NT2/D1 (cell line): ENCODE measurements at regions not wholly inside any gene's neighbourhood (a gene's known extent, or its start where the extent isn't known, plus 50 kb on each side); places are given as distances from the start of the nearest gene placed in this dataset.

Experiments
- DNase-seq: peaks from one replicate; pipeline ENCODE4 v3.0.0-alpha.2; 2011; ENCODE audit warnings: low read depth, low spot score
- H3K27me3 ChIP-seq: 2 replicates; pipeline ENCODE4 v1.6.0; 2011; ENCODE audit warnings: mild to moderate bottlenecking; ENCODE audit not compliant: insufficient read length, insufficient read depth
- H3K36me3 ChIP-seq: 2 replicates; pipeline ENCODE4 v1.6.1; 2011; ENCODE audit warnings: mild to moderate bottlenecking, low read length, mixed read lengths; ENCODE audit not compliant: insufficient read depth, insufficient read length
- H3K4me1 ChIP-seq: 2 replicates; pipeline ENCODE4 v1.5.1; 2011; ENCODE audit not compliant: insufficient read depth, insufficient read length
- H3K4me3 ChIP-seq: 2 replicates; pipeline ENCODE4 v1.5.1; 2011; ENCODE audit warnings: low read depth; ENCODE audit not compliant: insufficient read length
- H3K9ac ChIP-seq: 2 replicates; pipeline ENCODE4 v1.6.0; 2011; ENCODE audit warnings: low read depth; ENCODE audit not compliant: insufficient read length
- H3K9me3 ChIP-seq: 2 replicates; pipeline ENCODE4 v1.5.1; 2011; ENCODE audit warnings: mild to moderate bottlenecking, low read length; ENCODE audit not compliant: insufficient read depth
- SUZ12 ChIP-seq: IDR thresholded peaks from 2 replicates; pipeline ENCODE4 v1.6.1; 2011; ENCODE audit not compliant: insufficient read length, insufficient read depth; ENCODE audit errors: extremely low read depth
- YY1 ChIP-seq: IDR thresholded peaks from 2 replicates; pipeline ENCODE4 v1.6.1; 2011; ENCODE audit not compliant: insufficient read length, insufficient read depth
- ZNF274 ChIP-seq: IDR thresholded peaks from 2 replicates; pipeline ENCODE4 v1.6.1; 2011; ENCODE audit warnings: mild to moderate bottlenecking, low read depth, low read length

GRCh38 chr22:22349455-22349836 is 104.9 kb downstream of the VPREB1 start:
- Histone ChIP-seq H3K4me3 (no peak overlapping the region), H3K27me3 (peaks cover 98% of the 10 kb centered on the region)

GRCh38 chr22:22351366-22351765 is 106.8 kb downstream of the VPREB1 start:
- no peak overlapping the region for H3K9ac ChIP-seq
- no peaks in the 10 kb centered on the region for H3K9me3 ChIP-seq
- H3K36me3 ChIP-seq: no peaks in the 10 kb centered on the region
- peaks cover 97% of the 10 kb centered on the region for H3K27me3 ChIP-seq
- no peak overlapping the region for H3K4me3 ChIP-seq
- TF ChIP-seq ZNF274 (no peak), YY1 (no peak), SUZ12 (no peak)
- H3K4me1 ChIP-seq: no peaks in the 10 kb centered on the region
- no peak for DNase-seq

More at GRCh38 chr22:22349455-22349836, 104.9 kb downstream of the VPREB1 start:
- peak; percentile 48 for DNase-seq
- no peaks in the 10 kb centered on the region for H3K4me1 ChIP-seq
- H3K9me3 ChIP-seq: no peaks in the 10 kb centered on the region
- H3K9ac ChIP-seq: no peak overlapping the region
- H3K36me3 ChIP-seq: no peaks in the 10 kb centered on the region
- no peak for TF ChIP-seq SUZ12
- no peak for TF ChIP-seq YY1
- no peak for TF ChIP-seq ZNF274

- TF ChIP-seq YY1: no peak
- no peak for TF ChIP-seq SUZ12
- Histone ChIP-seq H3K4me1 (no peaks in the 10 kb centered on the region), H3K36me3 (no peaks in the 10 kb centered on the region), H3K4me3 (no peak overlapping the region), H3K9me3 (no peaks in the 10 kb centered on the region), H3K27me3 (peaks cover 97% of the 10 kb centered on the region), H3K9ac (no peak overlapping the region)
- DNase-seq: no peak
Measured at GRCh38 chr22:22352371-22352999, 107.9 kb downstream of the VPREB1 start.

GRCh38 chr22:22355096-22355834 is 110.7 kb downstream of the VPREB1 start:
- H3K27me3 ChIP-seq: peaks cover 96% of the 10 kb centered on the region
- no peaks in the 10 kb centered on the region for H3K9me3 ChIP-seq
- no peak overlapping the region for H3K9ac ChIP-seq
- TF ChIP-seq YY1 (no peak), SUZ12 (no peak), ZNF274 (no peak)
- H3K4me3 ChIP-seq: no peak overlapping the region
- DNase-seq: no peak
- H3K36me3 ChIP-seq: no peaks in the 10 kb centered on the region
- no peaks in the 10 kb centered on the region for H3K4me1 ChIP-seq

- no peaks in the 10 kb centered on the region for H3K9me3 ChIP-seq
- no peak overlapping the region for H3K4me3 ChIP-seq
- peak; percentile 57 for DNase-seq
- H3K27me3 ChIP-seq: peaks cover 96% of the 10 kb centered on the region
- H3K36me3 ChIP-seq: no peaks in the 10 kb centered on the region
- TF ChIP-seq ZNF274 (no peak), YY1 (no peak), SUZ12 (no peak)
- no peaks in the 10 kb centered on the region for H3K4me1 ChIP-seq
- H3K9ac ChIP-seq: no peak overlapping the region
Measured at GRCh38 chr22:22357024-22357883, 112.7 kb downstream of the VPREB1 start.

GRCh38 chr22:22358152-22358551 is 113.6 kb downstream of the VPREB1 start:
- Histone ChIP-seq H3K9ac (no peak overlapping the region), H3K27me3 (peaks cover 96% of the 10 kb centered on the region), H3K9me3 (no peaks in the 10 kb centered on the region), H3K4me1 (no peaks in the 10 kb centered on the region), H3K36me3 (no peaks in the 10 kb centered on the region), H3K4me3 (no peak overlapping the region)
- no peak for DNase-seq
- TF ChIP-seq YY1 (no peak), ZNF274 (no peak), SUZ12 (no peak)

GRCh38 chr22:22358686-22359085 is 114.1 kb downstream of the VPREB1 start:
- no peak for TF ChIP-seq YY1
- no peak for TF ChIP-seq ZNF274
- no peak for TF ChIP-seq SUZ12
- Histone ChIP-seq H3K9me3 (no peaks in the 10 kb centered on the region), H3K36me3 (no peaks in the 10 kb centered on the region), H3K27me3 (peaks cover 97% of the 10 kb centered on the region), H3K4me3 (no peak overlapping the region), H3K4me1 (no peaks in the 10 kb centered on the region), H3K9ac (no peak overlapping the region)
- DNase-seq: no peak
